A673 (cell line): ENCODE measurements at regions not wholly inside any gene's neighbourhood (a gene's known extent, or its start where the extent isn't known, plus 50 kb on each side); places are given as distances from the start of the nearest gene placed in this dataset.

Source experiments
- CTCF ChIP-seq: fragments of 300-800, 200-600 bp; sonication (generic); conservative IDR thresholded peaks from 2 replicates; pipeline ENCODE4 v1.5.1; 2017; ENCODE audit warnings: low read depth, mild to moderate bottlenecking, antibody characterized with exemption, low read length, moderate library complexity, mixed read lengths
- EZH2 ChIP-seq: fragments of 200-600 bp; sonication (generic); IDR thresholded peaks from 2 replicates; pipeline ENCODE4 v1.6.1; 2017; ENCODE audit warnings: borderline replicate concordance, low read depth, mild to moderate bottlenecking, mixed read lengths, antibody characterized with exemption, low read length; ENCODE audit not compliant: poor library complexity, severe bottlenecking

GRCh38 chr20:51938559-51939258, 136.4 kb upstream of the SALL4 start:
- TF ChIP-seq CTCF, result no peak
- TF ChIP-seq EZH2, result no peak
